ENCODE measurements at regions not wholly inside any gene's neighbourhood (a gene's known extent, or its start where the extent isn't known, plus 50 kb on each side); places are given as distances from the start of the nearest gene placed in this dataset.

GRCh38 chrX:96464880-96465558 is 219.6 kb upstream of the DIAPH2 start:
- TF ChIP-seq ZNF217 (IDR thresholded peaks at IDR 0.05) (no peak), PRDM15 (CRISPR knock-in tag; IDR thresholded peaks at IDR 0.05) (no peak), SMC3 (IDR thresholded peaks at IDR 0.05; ENCODE audit: borderline replicate concordance, low read length) (no peak), SIX5 (IDR thresholded peaks at IDR 0.05; ENCODE audit: low read depth, low read length, severe bottlenecking) (no peak), POLR2AphosphoS2 (IDR thresholded peaks at IDR 0.05; ENCODE audit: low read depth, low read length) (no peak), POLR2A (IDR thresholded peaks at IDR 0.05; ENCODE audit: low read depth, low read length) (no peak), CTCF (IDR thresholded peaks at IDR 0.05 in 2 of 3, conservative IDR thresholded peaks at IDR 0.05 in 1 of 3; ENCODE audit: control insufficient read depth in 2 of 3, extremely low read depth in 1 of 3, insufficient read depth in 1 of 3, low read depth in 3 of 3, low read length in 3 of 3) (no peak)

Data from GM12878 (cell line).